Esophagus squamous epithelium (tissue), 5 donors: ENCODE measurements at regions not wholly inside any gene's neighbourhood (a gene's known extent, or its start where the extent isn't known, plus 50 kb on each side); places are given as distances from the start of the nearest gene placed in this dataset.

Source experiments
- DNase-seq: peaks from one replicate; lab custom pipeline; 2025; lab: John Stamatoyannopoulos, UW
- H3K27ac ChIP-seq, 4 donors: fragments of 200-600 bp; sonication (generic); one replicate each; pipeline ENCODE4 v1.5.1; 2016 to 2019; ENCODE audit warnings: mild to moderate bottlenecking in 1 of 4
- H3K27me3 ChIP-seq, 4 donors: fragments of 200-600 bp; sonication (generic); 1 replicate in 3 of 4; 2 replicates in 1 of 4; pipeline versions ENCODE4 v1.5.1 to v1.6.0; 2017 to 2021; ENCODE audit warnings: antibody characterized with exemption in 1 of 4
- H3K36me3 ChIP-seq, 3 donors: fragments of 200-600 bp; sonication (generic); one replicate each; pipeline ENCODE4 v1.5.1; 2016 to 2019
- H3K4me1 ChIP-seq, 3 donors: fragments of 200-600 bp; sonication (generic); one replicate each; pipeline ENCODE4 v1.5.1; 2017 to 2019
- H3K4me3 ChIP-seq, 4 donors: fragments of 200-600 bp; sonication (generic); 1 replicate in 3 of 4; 2 replicates in 1 of 4; pipeline ENCODE4 v1.5.1; 2016 to 2019; ENCODE audit warnings: mild to moderate bottlenecking in 2 of 4, moderate library complexity in 1 of 4
- H3K9me3 ChIP-seq, 3 donors: fragments of 200-600 bp; sonication (generic); one replicate each; pipeline ENCODE4 v1.5.1; 2016 to 2019
- CTCF ChIP-seq, 6 experiments: fragments of 450-650 bp in 4 of 6; fragments of 200-600 bp in 2 of 6; sonication (generic) in 2 of 6; IDR thresholded peaks; one replicate each; pipeline ENCODE4 v1.5.1; 2016 to 2019; ENCODE audit warnings: antibody characterized with exemption in 6 of 6, mild to moderate bottlenecking in 4 of 6, moderate library complexity in 4 of 6
- POLR2A ChIP-seq, 4 donors: fragments of 450-650 bp; IDR thresholded peaks; one replicate each; pipeline ENCODE4 v1.6.1; 2017; ENCODE audit warnings: antibody characterized with exemption in 4 of 4, mild to moderate bottlenecking in 4 of 4, moderate library complexity in 3 of 4
- WGBS, 2 donors: methylation state at CpG; one replicate each; pipeline ENCODE4 v1.1.5; 2018; 5-methylcytosine and 5-hydroxymethylcytosine counted together
- intact Hi-C: fragments of 100-400 bp; cut with DNase I; formaldehyde crosslinking; loops from one replicate; pipeline ENCODE4 v1.15.0; 2022
- donor health status: DM: yes; HTN: yes; CAD: no.

GRCh38 chrX:18102006-18102405 is 118.7 kb downstream of the BEND2 start:
- Histone ChIP-seq H3K27ac (no peak overlapping the region), H3K27me3 (no peaks in the 10 kb centered on the region), H3K36me3 (no peaks in the 10 kb centered on the region), H3K4me1 (no peaks in the 10 kb centered on the region), H3K4me3 (no peak overlapping the region), H3K9me3 (no peaks in the 10 kb centered on the region)
- no peak for DNase-seq
- TF ChIP-seq POLR2A (IDR thresholded peaks at IDR 0.05) (no peak), CTCF (IDR thresholded peaks at IDR 0.05) (no peak)
- intact Hi-C loops: no loop called here
- WGBS, 2 donors: 51 to 54% methylated on average over 4 to 5 of the region's 5 CpGs

- Histone ChIP-seq H3K4me3 (no peak overlapping the region), H3K36me3 (no peaks in the 10 kb centered on the region), H3K27me3 (no peaks in the 10 kb centered on the region), H3K9me3 (no peaks in the 10 kb centered on the region), H3K27ac (no peak overlapping the region), H3K4me1 (no peaks in the 10 kb centered on the region)
- WGBS, 2 donors: 87 to 90% methylated on average over 4 to 5 of the region's 5 CpGs
- no peak for DNase-seq
- TF ChIP-seq CTCF (IDR thresholded peaks at IDR 0.05) (no peak), POLR2A (IDR thresholded peaks at IDR 0.05) (no peak)
- intact Hi-C loops: no loop called here
These were observed 119.6 kb downstream of the BEND2 start for GRCh38 chrX:18101087-18101486.

- no peaks in the 10 kb centered on the region for H3K4me1 ChIP-seq
These were observed 120.9 kb downstream of the BEND2 start for GRCh38 chrX:18099745-18100144.

GRCh38 chrX:18098763-18099162 is 121.9 kb downstream of the BEND2 start:
- no peaks in the 10 kb centered on the region for H3K9me3 ChIP-seq
- TF ChIP-seq CTCF (IDR thresholded peaks at IDR 0.05): no peak
- TF ChIP-seq POLR2A (IDR thresholded peaks at IDR 0.05): no peak
- intact Hi-C loops: no loop called here
- no peaks in the 10 kb centered on the region for H3K4me1 ChIP-seq
- H3K27ac ChIP-seq: no peak overlapping the region
- no peak for DNase-seq
- no peak overlapping the region for H3K4me3 ChIP-seq
- WGBS, 2 donors: 17 to 46% methylated on average over 3 to 5 of the region's 14 CpGs
- no peaks in the 10 kb centered on the region for H3K36me3 ChIP-seq
- H3K27me3 ChIP-seq: no peaks in the 10 kb centered on the region

More at GRCh38 chrX:18099745-18100144, 120.9 kb downstream of the BEND2 start:
- Histone ChIP-seq H3K27ac (no peak overlapping the region), H3K4me3 (no peak overlapping the region), H3K9me3 (no peaks in the 10 kb centered on the region), H3K27me3 (no peaks in the 10 kb centered on the region), H3K36me3 (no peaks in the 10 kb centered on the region)
- WGBS, 2 donors: 51 to 61% methylated on average over 3 to 6 of the region's 6 CpGs
- no peak for DNase-seq
- intact Hi-C loops: no loop called here
- no peak for TF ChIP-seq CTCF (IDR thresholded peaks at IDR 0.05)
- TF ChIP-seq POLR2A (IDR thresholded peaks at IDR 0.05): no peak

GRCh38 chrX:18076434-18076833 is 144.3 kb downstream of the BEND2 start:
- DNase-seq: no peak
- H3K4me3 ChIP-seq: no peak overlapping the region
- no peaks in the 10 kb centered on the region for H3K36me3 ChIP-seq
- H3K4me1 ChIP-seq: no peaks in the 10 kb centered on the region
- intact Hi-C loops: no loop called here
- TF ChIP-seq CTCF (IDR thresholded peaks at IDR 0.05) (no peak), POLR2A (IDR thresholded peaks at IDR 0.05) (no peak)
- no peaks in the 10 kb centered on the region for H3K27me3 ChIP-seq
- H3K9me3 ChIP-seq: no peaks in the 10 kb centered on the region
- no peak overlapping the region for H3K27ac ChIP-seq
